IPS-15b (cell line): ENCODE measurements at regions not wholly inside any gene's neighbourhood (a gene's known extent, or its start where the extent isn't known, plus 50 kb on each side); places are given as distances from the start of the nearest gene placed in this dataset.

Source experiments
- H3K27me3 ChIP-seq: one replicate; pipeline ENCODE4 v1.6.1; 2013; ENCODE audit warnings: low read length; ENCODE audit not compliant: control insufficient read depth, insufficient read depth
- H3K36me3 ChIP-seq: one replicate; pipeline ENCODE4 v1.6.1; 2013; ENCODE audit warnings: low read length; ENCODE audit not compliant: control insufficient read depth, insufficient read depth
- H3K4me1 ChIP-seq: one replicate; pipeline ENCODE4 v1.6.1; 2013; ENCODE audit warnings: mild to moderate bottlenecking, low read length; ENCODE audit not compliant: control insufficient read depth, insufficient read depth
- H3K4me3 ChIP-seq: one replicate; pipeline ENCODE4 v1.5.1; 2013; ENCODE audit warnings: low read depth, low read length
- H3K9ac ChIP-seq: one replicate; pipeline ENCODE4 v1.6.1; 2013; ENCODE audit warnings: low read depth, mild to moderate bottlenecking, low read length
- H3K9me3 ChIP-seq: one replicate; pipeline ENCODE4 v1.6.1; 2013; ENCODE audit warnings: mild to moderate bottlenecking, low read length; ENCODE audit not compliant: control insufficient read depth, insufficient read depth

DNA sequence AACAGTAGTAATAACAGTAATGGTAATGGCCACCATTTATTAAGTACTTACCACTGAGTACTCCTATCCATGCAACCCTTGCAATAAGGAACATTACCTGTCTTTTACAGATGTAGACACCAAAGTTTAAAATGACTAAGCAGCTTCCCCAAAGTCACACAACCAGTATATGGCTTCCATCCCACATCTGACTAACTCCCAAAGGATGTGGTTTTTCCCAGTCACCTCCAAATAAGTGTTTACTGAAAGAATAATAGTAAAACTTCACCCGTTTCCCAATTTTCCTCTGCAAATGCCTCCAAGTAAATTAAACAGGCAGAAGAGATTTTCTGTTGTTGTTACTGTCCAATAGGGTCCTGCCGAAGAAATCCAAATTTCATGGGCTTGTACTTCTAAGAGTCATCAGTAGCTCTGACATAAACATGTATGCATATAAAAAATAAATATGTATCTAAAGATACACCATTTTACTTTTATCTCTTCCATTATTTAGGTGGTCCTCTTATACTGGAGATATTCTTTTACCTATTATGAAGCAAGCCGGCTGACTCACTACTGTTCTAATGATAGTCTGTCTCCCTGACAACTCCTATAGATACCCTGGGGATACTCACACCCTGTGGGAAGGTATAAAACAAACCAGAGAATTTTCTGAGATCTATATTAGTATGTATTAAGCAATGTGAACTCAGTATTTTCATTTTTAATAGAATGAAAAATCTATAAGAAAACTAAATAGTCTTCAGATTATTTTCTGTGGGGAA, 77.9 kb upstream of the ID4 start:
- Histone ChIP-seq H3K36me3 (no peaks in the 10 kb centered on the region), H3K4me1 (no peaks in the 10 kb centered on the region), H3K27me3 (no peaks in the 10 kb centered on the region), H3K4me3 (no peak overlapping the region), H3K9ac (no peak overlapping the region), H3K9me3 (no peaks in the 10 kb centered on the region)

DNA sequence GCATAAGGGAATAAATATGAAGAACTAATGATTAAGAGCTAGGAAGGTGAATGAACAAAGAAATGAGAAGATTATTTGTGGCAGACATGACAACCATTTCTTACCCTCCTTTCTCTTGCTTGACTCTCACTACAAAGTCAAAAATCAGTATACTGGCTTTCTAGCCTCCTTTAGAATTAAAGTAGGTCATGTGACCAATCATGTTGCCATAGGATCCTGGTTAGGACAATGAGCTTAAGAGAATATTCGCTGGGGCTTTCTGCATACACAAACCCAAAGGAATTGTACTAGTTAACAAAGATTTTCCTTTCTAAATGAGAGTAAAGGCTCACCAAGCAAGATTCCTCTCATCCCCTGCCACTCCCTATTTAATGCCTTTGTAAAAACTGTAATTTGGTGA, 76.0 kb upstream of the ID4 start:
- Histone ChIP-seq H3K9ac (no peak overlapping the region), H3K4me3 (no peak overlapping the region), H3K9me3 (no peaks in the 10 kb centered on the region), H3K27me3 (no peaks in the 10 kb centered on the region), H3K36me3 (no peaks in the 10 kb centered on the region), H3K4me1 (no peaks in the 10 kb centered on the region)

DNA sequence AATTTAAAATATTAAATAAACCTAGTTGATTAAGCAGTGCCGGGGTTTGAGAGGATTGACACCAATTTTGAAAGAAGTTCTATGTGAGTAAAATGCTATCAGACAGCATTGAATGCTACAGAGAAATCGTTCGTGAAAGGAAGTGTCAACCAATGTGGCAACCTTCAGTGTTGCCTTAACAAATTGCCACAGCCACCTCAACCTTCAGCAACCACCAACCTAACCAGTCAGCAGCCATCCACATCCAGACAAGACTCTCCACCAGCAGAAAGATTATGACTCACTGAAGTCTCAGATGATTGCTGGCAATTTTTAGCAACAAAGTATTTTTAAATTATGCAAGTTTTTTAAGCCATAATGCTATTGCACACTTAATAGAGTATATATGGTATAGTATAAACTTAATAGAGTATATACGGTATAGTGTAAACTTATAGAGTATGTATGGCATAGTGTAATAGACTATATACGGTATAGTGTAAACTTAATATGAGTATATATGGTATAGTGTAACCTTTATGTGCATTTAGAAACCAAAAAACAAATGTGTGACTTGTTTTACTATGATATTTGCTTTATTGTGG, 65.3 kb upstream of the ID4 start:
- Histone ChIP-seq H3K9me3 (no peaks in the 10 kb centered on the region), H3K4me1 (no peaks in the 10 kb centered on the region), H3K36me3 (no peaks in the 10 kb centered on the region), H3K4me3 (no peak overlapping the region), H3K9ac (no peak overlapping the region), H3K27me3 (no peaks in the 10 kb centered on the region)

- H3K36me3 ChIP-seq: no peaks in the 10 kb centered on the region
- H3K4me3 ChIP-seq: no peak overlapping the region
- H3K9me3 ChIP-seq: no peaks in the 10 kb centered on the region
- no peaks in the 10 kb centered on the region for H3K4me1 ChIP-seq
- H3K9ac ChIP-seq: no peak overlapping the region
- H3K27me3 ChIP-seq: no peaks in the 10 kb centered on the region
These were observed 64.3 kb upstream of the ID4 start for GRCh38 chr6:19772891-19773290.

DNA sequence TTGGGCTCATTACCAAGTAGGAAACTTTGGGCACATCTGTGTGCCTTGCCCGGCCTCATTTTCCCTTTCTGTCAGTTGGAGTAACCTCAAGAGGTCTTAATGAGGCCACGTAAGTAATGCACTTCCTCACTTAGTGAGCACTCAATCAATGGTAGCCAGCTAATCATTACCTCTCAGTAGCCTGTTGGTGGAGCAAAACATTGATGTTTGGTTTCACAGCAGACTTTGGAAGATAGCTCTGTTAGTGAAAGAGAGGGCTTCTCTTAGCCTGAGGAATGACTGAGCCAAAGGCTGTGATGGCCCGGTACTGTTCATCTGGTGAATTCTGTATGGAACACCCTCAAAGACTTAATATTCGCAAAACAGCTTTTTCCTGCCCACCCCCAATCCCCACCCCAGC, 55.9 kb upstream of the ID4 start:
- Histone ChIP-seq H3K9ac (no peak overlapping the region), H3K4me1 (no peaks in the 10 kb centered on the region), H3K36me3 (no peaks in the 10 kb centered on the region), H3K27me3 (no peaks in the 10 kb centered on the region), H3K9me3 (no peaks in the 10 kb centered on the region), H3K4me3 (no peak overlapping the region)

- Histone ChIP-seq H3K27me3 (no peaks in the 10 kb centered on the region), H3K4me3 (no peak overlapping the region), H3K36me3 (no peaks in the 10 kb centered on the region), H3K9ac (no peak overlapping the region), H3K4me1 (no peaks in the 10 kb centered on the region), H3K9me3 (no peaks in the 10 kb centered on the region)
These were observed 54.6 kb upstream of the ID4 start for GRCh38 chr6:19782588-19782987.
